ENCODE measurements at regions not wholly inside any gene's neighbourhood (a gene's known extent, or its start where the extent isn't known, plus 50 kb on each side); places are given as distances from the start of the nearest gene placed in this dataset.

GRCh38 chr12:77571768-77572167 is 258.9 kb upstream of the NAV3 start:
- DNase-seq (ENCODE audit: low spot score), result no peak

GRCh38 chr12:77571127-77571526 is 259.6 kb upstream of the NAV3 start:
- DNase-seq (ENCODE audit: low spot score), result no peak

- no peak for DNase-seq (ENCODE audit: low spot score)
Measured at GRCh38 chr12:77569876-77570275, 260.8 kb upstream of the NAV3 start.

GRCh38 chr12:77560714-77561113 is 270.0 kb upstream of the NAV3 start:
- no peak for DNase-seq (ENCODE audit: low spot score)

- DNase-seq (ENCODE audit: low spot score), result no peak
Measured at GRCh38 chr12:77559400-77560074, 271.2 kb upstream of the NAV3 start.

GRCh38 chr12:77555074-77555473 is 275.6 kb upstream of the NAV3 start:
- DNase-seq (ENCODE audit: low spot score), result no peak

- DNase-seq (ENCODE audit: low spot score), result no peak
Measured at GRCh38 chr12:77553976-77554619, 276.6 kb upstream of the NAV3 start.

- DNase-seq (ENCODE audit: low spot score), result no peak
Measured at GRCh38 chr12:77549383-77550128, 281.1 kb upstream of the NAV3 start.

GRCh38 chr12:77548797-77549196 is 281.9 kb upstream of the NAV3 start:
- no peak for DNase-seq (ENCODE audit: low spot score)

- no peak for DNase-seq (ENCODE audit: low spot score)
Measured at GRCh38 chr12:77540097-77540496, 290.6 kb upstream of the NAV3 start.

- no peak for DNase-seq (ENCODE audit: low spot score)
Measured at GRCh38 chr12:77537663-77538062, 293.0 kb upstream of the NAV3 start.

GRCh38 chr12:77535734-77536133 is 295.0 kb upstream of the NAV3 start:
- no peak for DNase-seq (ENCODE audit: low spot score)

- DNase-seq (ENCODE audit: low spot score), result no peak
Measured at GRCh38 chr12:77531912-77532311, 298.8 kb upstream of the NAV3 start.

- no peak for DNase-seq (ENCODE audit: low spot score)
Measured at GRCh38 chr12:77522247-77522646, 308.4 kb upstream of the NAV3 start.

- DNase-seq (ENCODE audit: low spot score), result no peak
Measured at GRCh38 chr12:77521508-77522115, 309.1 kb upstream of the NAV3 start.

- DNase-seq (ENCODE audit: low spot score), result no peak
Measured at GRCh38 chr12:77514511-77514910, 316.2 kb upstream of the NAV3 start.

- no peak for DNase-seq (ENCODE audit: low spot score)
Measured at GRCh38 chr12:77510985-77511384, 319.7 kb upstream of the NAV3 start.

GRCh38 chr12:77504466-77504865 is 326.2 kb upstream of the NAV3 start:
- DNase-seq (ENCODE audit: low spot score), result no peak

- no peak for DNase-seq (ENCODE audit: low spot score)
Measured at GRCh38 chr12:77500089-77500488, 330.6 kb upstream of the NAV3 start.

GRCh38 chr12:77497647-77498046 is 333.0 kb upstream of the NAV3 start:
- no peak for DNase-seq (ENCODE audit: low spot score)

- DNase-seq (ENCODE audit: low spot score), result no peak
Measured at GRCh38 chr12:77496714-77497113, 334.0 kb upstream of the NAV3 start.

- DNase-seq (ENCODE audit: low spot score), result no peak
Measured at GRCh38 chr12:77494296-77494695, 336.4 kb upstream of the NAV3 start.
